C1 segment of cervical spinal cord (tissue), 14 donors: ENCODE measurements at regions not wholly inside any gene's neighbourhood (a gene's known extent, or its start where the extent isn't known, plus 50 kb on each side); places are given as distances from the start of the nearest gene placed in this dataset.
"Not testable (repeated sequence)": the region's sequence is repeated elsewhere in the genome, so short reads cannot be mapped to it uniquely, and the experiment has no call there.

Source experiments
- DNase-seq, 14 donors: peaks; one replicate each; lab custom pipeline; 2025; lab: John Stamatoyannopoulos, UW

DNA sequence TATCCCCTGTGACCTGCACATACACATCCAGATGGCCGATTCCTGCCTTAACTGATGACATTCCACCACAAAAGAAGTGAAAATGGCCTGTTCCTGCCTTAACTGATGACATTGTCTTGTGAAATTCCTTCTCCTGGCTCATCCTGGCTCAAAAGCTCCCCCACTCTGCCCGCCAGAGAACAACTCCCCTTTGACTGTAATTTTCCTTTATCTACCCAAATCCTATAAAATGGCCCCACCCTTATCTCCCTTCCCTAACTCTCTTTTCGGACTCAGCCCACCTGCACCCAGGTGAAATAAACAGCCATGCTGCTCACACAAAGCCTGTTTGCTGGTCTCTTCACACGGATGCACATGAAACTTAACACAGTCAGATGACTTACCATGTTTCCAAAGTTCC, 403.8 kb downstream of the TBC1D32 start:
- not testable (repeated sequence) for DNase-seq

DNA sequence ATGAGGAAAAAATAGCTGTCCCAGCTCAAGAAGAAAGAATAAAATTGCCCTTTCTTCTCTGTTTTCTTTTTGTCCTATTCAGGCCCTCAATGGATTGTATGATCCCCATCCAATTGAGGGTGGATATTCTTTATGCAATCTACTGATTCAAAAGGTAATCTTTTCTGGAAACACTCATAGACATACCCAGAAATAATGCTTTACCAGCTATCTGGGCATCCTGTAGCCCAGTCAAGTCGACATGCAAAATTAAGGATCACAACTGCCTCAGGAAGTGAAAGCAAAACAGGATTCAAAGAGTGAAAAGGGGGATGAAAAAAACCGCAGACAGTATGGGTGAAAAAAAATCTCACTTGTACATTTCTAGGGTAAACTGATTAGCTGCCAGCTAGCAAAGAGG, 410.1 kb downstream of the TBC1D32 start:
- no peak for DNase-seq

DNA sequence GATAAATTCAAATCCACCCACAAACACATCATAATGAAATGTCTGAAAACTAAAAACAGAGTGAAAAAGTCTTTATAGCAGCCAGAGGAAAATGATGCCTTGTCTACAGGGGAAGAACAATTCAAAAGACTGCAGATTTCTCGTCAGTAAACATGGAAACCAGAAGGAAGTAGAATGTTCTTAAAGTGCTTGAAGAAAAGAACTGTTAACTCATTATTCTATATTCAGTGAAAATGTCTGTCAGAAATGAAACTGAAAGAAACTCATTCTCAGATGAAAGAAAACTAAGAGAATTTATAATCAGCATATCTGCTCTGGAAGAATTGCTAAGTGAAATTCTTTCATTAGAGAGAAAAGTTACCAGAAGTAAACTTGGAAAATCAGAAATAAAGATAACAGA, 416.1 kb downstream of the TBC1D32 start:
- no peak for DNase-seq

DNA sequence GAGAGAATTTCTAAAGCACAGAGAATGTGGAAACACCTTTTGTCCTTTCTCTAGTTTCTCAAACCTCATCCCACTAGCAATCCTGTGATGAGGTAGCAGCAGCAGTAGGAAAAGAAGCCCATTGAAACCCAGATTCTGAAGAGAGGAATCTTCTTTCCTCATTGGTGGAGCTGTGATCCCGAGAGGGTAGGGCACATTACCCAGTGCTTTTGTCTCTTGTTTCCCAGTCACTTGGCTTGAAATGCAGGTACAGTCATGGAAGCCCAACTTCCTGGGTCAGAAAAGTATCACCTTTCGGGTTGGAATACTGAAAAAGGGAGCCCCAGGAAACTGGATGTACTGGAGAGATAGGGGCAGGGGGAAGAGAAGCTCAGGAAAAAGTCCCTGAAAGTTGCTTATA, 417.4 kb downstream of the TBC1D32 start:
- DNase-seq: no peak

DNA sequence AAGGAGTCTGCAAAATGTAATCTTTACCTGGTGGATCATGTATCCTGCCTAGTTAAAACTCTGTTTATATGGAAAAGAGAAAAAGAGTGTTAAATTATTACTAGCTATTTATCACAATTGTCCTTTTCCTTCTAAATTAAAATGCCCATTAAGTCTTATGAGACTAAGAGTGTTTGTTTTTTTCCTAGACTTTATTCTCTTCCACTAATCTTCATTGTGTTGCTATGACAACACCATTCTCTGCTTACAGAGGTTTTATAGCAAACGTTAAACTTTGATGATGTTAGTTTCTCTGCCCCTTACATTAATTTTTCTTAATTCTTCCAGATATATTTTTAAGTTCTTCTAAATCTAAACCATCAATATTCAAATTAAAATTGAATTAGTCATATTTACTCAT, 420.8 kb downstream of the TBC1D32 start:
- no peak for DNase-seq

DNA sequence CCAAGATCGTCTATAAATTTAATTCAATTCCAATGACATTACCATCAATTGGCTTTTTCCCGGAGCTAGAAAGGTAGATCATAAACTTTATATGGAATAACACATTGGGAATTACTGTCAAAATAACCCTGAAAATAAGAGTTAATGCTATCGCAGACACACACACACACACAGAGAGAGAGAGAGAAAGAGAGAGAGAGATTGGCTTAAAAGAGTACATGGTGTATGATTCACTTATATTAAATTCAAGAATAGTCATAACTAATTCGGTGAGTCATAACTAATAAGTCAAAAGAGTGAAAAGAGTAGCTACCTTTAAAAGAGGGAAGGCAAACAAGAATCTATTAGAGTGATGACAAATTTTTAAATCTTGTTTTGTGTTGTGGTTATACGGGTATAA, 425.5 kb downstream of the TBC1D32 start:
- no peak for DNase-seq

GRCh38 chr6:120903836-120904235, 430.4 kb downstream of the TBC1D32 start:
- DNase-seq: no peak

GRCh38 chr6:120899932-120900331, 434.3 kb downstream of the TBC1D32 start:
- DNase-seq: no peak

DNA sequence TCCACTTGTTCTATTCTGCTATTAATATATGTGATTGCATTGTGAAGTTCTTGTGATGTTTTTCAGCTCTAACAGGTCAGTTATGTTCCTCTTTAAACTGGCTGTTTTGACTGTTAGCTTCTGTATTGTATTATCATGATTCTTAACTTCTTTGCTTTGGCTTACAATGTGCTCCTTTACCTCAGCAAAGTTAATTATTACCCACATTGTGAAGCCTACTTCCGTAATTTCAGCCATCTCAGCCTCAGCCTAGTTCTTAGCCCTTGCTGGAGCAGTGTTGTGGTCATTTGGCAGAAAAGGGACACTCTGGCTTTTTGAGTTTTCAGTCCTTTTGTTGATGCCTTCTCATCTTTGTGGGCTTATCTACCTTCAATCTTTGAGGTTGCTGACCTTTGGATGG, 440.2 kb downstream of the TBC1D32 start:
- DNase-seq: no peak

- DNase-seq: no peak
Measured at GRCh38 chr6:120876931-120877330, 457.3 kb downstream of the TBC1D32 start.

- DNase-seq: no peak
Measured at GRCh38 chr6:120876424-120876823, 457.9 kb downstream of the TBC1D32 start.

GRCh38 chr6:120875900-120876299, 458.4 kb downstream of the TBC1D32 start:
- no peak for DNase-seq

GRCh38 chr6:120874422-120874821, 459.9 kb downstream of the TBC1D32 start:
- DNase-seq: no peak

DNA sequence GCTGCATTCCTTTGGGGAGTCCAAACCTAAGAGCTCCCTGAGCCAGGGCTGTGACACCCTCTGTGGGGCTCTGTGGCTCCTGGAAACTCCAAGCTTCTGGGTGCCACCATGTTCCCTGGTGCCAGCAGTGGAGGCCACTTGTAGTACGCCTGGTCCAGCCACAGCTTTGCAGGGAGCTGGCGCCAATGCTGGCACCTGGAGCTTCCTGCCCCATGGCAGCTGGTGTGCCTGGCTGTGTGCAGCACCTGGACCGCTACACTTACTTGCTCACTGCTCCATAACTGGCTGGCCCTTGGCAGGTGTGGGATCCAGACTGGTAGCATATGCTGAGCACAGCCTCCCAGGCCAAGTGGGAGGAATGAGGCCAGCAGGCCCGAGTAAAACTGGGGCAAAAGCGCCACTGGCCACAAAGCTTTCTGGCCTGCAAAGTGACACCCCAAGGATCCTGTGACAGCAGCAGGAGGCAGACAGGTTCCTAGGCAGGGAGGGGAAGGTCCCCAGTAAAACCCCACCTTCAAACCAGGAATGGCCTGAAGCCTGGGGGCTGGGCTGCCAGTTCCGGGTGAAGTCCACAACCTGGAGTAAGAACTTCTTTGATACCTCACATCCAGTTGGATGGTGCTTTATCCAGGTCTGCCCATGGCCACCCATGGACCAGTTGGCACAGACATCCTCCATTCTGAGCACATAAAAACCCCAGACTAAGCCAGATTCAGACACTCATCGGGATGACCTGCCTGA, 461.0 kb downstream of the TBC1D32 start:
- DNase-seq: no peak

DNA sequence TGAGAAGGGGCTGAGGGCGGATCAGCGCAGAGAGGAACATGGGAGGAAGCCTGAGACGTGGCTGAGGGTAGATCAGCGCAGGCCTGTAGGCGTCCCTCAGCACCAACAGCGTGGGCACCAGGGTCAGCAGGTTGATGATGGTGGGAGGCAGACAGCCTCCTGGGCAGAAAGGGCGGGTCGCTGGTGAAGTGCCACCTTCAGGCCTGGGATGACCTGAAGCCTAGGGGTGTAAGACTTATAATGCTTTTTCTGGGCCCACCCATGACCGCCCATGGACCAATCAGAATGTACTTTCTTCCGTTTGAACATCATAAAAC, 462.1 kb downstream of the TBC1D32 start:
- no peak for DNase-seq

DNA sequence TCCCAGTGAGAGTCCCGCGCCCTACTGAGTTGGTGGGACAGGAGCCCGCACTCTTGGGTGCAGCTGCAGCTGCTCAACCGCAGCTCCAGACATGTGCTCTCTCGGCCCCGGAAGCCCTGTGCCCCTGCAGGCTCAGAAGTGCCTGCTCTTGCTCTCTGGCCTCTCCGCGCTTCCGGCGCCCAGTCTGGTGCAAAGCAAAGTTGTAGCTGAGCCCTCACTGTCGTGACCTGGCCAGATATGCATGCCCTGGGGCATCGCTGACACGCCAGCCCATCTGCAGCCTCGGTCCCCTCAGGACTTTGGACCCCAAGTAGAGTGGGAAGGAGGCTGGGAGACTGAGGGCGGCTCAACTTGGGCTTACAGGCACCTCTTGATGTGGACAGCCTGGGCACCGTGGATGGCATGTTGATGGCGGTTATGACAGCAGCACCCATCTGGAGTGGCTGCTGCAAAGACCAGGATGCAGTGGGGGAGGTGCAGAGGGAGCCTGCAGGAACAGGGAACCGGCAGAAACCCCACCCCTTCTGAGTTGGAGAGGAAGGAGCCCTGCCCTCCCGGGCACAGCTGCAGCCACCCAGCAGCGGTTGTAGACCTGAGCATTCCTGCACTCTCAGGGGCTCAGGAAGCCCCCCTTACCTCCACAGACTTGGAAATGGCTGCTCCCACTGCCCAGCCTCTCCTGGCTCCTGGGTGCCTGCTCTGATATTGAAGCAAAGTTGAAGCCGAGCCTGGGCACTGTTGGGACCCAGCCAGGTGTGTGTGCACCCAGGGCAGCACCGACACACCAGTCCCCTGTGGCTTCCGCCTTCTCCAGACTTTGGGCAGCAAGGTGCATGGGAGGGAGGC, 462.6 kb downstream of the TBC1D32 start:
- no peak for DNase-seq

GRCh38 chr6:120869397-120869796, 464.9 kb downstream of the TBC1D32 start:
- no peak for DNase-seq

DNA sequence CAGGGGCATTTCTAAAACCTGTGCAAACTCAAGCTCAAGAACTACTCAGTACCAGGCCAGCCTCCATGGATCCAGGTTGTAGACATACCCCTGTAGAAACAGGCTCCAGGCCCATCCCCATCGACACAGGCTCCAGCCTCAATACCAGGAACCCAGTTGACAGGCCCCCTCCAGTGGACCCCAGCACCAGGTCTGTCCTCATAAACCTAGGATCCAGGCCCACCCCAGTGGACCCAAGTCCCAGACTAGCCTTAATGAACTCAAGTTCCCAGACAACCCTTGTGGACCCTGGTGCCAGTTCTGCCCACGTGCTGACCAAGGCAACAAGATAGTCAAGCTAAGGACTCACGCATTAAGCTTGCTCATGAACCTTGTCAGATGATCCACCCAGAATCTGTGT, 476.9 kb downstream of the TBC1D32 start:
- DNase-seq: no peak

DNA sequence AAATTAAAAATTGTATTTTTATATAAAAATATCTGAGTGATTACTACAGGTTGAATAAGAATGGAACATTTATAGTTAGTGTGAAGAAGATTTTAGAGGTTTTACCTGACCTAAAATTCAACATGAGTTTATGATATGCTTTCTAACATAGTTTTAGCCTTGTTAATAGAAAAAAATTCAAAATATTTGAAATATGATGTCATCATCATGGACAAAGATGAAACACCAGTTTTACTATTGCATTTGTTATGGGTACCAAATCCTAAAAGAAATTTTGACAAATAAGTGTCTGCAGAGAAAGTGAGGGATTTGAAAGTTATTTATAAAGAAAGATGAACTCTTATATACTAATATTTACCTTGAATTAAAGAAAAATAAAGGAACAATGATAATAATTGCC, 479.7 kb downstream of the TBC1D32 start:
- no peak for DNase-seq

DNA sequence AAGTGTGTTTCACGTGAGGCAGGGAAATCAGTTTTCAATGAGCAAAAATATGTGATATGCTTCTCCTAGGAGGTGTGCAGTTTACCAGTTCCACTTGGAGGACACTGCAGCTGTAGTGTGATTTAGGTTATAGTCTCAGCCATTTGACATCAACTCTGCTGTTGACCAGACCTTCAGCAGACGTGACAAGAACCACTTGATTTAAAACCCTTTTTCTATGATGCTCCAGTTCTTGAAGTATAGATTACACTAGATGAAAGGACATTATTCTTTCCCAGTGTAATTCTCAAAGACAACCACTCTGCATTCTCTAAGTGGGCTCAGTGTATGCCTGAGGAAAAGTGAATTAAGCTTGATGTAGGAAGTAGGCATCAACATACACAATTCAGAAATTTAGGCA, 480.8 kb downstream of the TBC1D32 start:
- DNase-seq: no peak

GRCh38 chr6:120852293-120852849, 481.9 kb downstream of the TBC1D32 start:
- DNase-seq: no peak

- no peak for DNase-seq
Measured at GRCh38 chr6:120826253-120826652, 508.0 kb downstream of the TBC1D32 start.

DNA sequence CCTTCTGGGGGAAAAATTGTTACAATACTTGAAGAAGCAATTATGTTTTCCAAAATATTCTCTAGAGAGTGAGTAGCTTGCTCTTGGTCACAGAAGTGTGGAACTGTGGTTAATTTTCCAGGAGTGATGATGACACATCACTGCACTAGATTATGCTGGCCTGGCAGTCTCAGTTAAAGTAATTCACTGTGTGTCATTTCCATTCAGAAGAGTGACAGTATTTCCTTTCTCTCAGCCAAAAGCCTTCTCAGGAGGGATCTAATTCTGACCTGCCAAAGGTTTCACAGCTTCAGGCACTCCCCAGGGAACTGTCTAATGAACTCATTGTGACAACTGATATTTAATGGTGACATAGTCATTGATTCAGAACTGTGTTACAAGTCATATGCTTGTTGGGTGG, 517.5 kb downstream of the TBC1D32 start:
- no peak for DNase-seq
